ENCODE measurements at regions not wholly inside any gene's neighbourhood (a gene's known extent, or its start where the extent isn't known, plus 50 kb on each side); places are given as distances from the start of the nearest gene placed in this dataset.

GRCh38 chr15:39301589-39301999 lies 279.3 kb upstream of the THBS1 start:
- Histone ChIP-seq H3K14ac (ENCODE audit: insufficient read length) (no peak overlapping the region), H2AK5ac (ENCODE audit: low read depth, low read length) (no peak overlapping the region), H3K23me2 (ENCODE audit: low read depth, low read length) (no peaks in the 10 kb centered on the region), H2BK15ac (ENCODE audit: low read length) (no peak overlapping the region), H3K4me2 (ENCODE audit: insufficient read depth in 1 of 2, low read depth in 2 of 2, low read length in 2 of 2) (no peak overlapping the region), H3K9me3 (ENCODE audit: insufficient read depth in 2 of 2, low read depth in 1 of 2, low read length in 1 of 2) (no peaks in the 10 kb centered on the region), H3K4me3 (ENCODE audit: extremely low read depth in 1 of 4, insufficient read depth in 2 of 4, low read depth in 3 of 4, low read length in 4 of 4) (no peak overlapping the region), H2BK5ac (ENCODE audit: low read depth, low read length) (no peak overlapping the region), H2BK20ac (ENCODE audit: low read length) (no peak overlapping the region), H3K79me2 (ENCODE audit: control insufficient read depth in 1 of 2, insufficient read depth in 2 of 2, low read length in 2 of 2) (no peaks in the 10 kb centered on the region), H3K79me1 (ENCODE audit: low read depth, low read length) (no peaks in the 10 kb centered on the region), H3K27me3 (replicated peaks in 1 of 4; ENCODE audit: control insufficient read depth in 3 of 4, extremely low read depth in 1 of 4, insufficient read depth in 3 of 4, low read length in 3 of 4) (no peaks in the 10 kb centered on the region), H3K56ac (replicated peaks; ENCODE audit: insufficient read length, low read depth, low read length) (no peak overlapping the region), H4K20me1 (replicated peaks in 1 of 2; ENCODE audit: control insufficient read depth in 1 of 2, insufficient read depth in 2 of 2, low read length in 2 of 2) (no peaks in the 10 kb centered on the region), H4K5ac (ENCODE audit: insufficient read length, low read depth, low read length) (no peak overlapping the region), H3K4me1 (replicated peaks in 1 of 4; ENCODE audit: control insufficient read depth in 3 of 4, insufficient read depth in 4 of 4, low read length in 3 of 4) (no peaks in the 10 kb centered on the region), H4K91ac (replicated peaks; ENCODE audit: insufficient read length, low read length) (no peak overlapping the region), H2AFZ (ENCODE audit: low read length) (no peak overlapping the region), H3K36me3 (ENCODE audit: control insufficient read depth in 2 of 4, insufficient read depth in 4 of 4, low read length in 3 of 4) (no peaks in the 10 kb centered on the region), H3K23ac (ENCODE audit: insufficient read length) (no peak overlapping the region), H3K9ac (replicated peaks in 1 of 4; ENCODE audit: extremely low read depth in 1 of 4, low read depth in 3 of 4, low read length in 3 of 4) (no peak overlapping the region), H4K8ac (ENCODE audit: extremely low read depth, insufficient read depth, low read length) (no peak overlapping the region), H3K4ac (replicated peaks; ENCODE audit: insufficient read length, low read depth, low read length) (no peak overlapping the region), H3K18ac (ENCODE audit: extremely low read depth, low read length) (no peak overlapping the region), H3K27ac (ENCODE audit: low read depth, low read length) (no peak overlapping the region), H2BK12ac (ENCODE audit: low read depth, low read length) (no peak overlapping the region), H2BK120ac (replicated peaks; ENCODE audit: low read depth, low read length) (no peak overlapping the region)
- DNase-seq (ENCODE audit: low read depth in 1 of 2, low spot score in 2 of 2): no peak
- ChIA-PET CTCF (ENCODE audit: partially characterized antibody) (interaction anchor here (1.4 kb wide), 1 partner anchor 8 kb away, joined by 3 read pairs; no protein-coding TSS in a partner anchor), POLR2A (ENCODE audit: partially characterized antibody) (interaction anchor here (0.6 kb wide), 1 partner anchor 196 kb away, joined by 4 read pairs; no protein-coding TSS in a partner anchor)
- FAIRE-seq: no peak
- 87% methylated on average over 2 of the region's 2 CpGs; no CpG with 5 or more reads in 1 of the 2 experiments for WGBS, 2 experiments (ENCODE audit: extremely low coverage in 1 of 2, insufficient coverage in 1 of 2, insufficient read length in 1 of 2, insufficient replicate concordance in 2 of 2, low coverage in 1 of 2, low lambda C conversion rate in 2 of 2, missing lambda C conversion rate in 1 of 2)
- no peak for TF ChIP-seq RFX5 (IDR thresholded peaks at IDR 0.05; ENCODE audit: borderline replicate concordance, low read depth, low read length)
- TF ChIP-seq TAF1 (IDR thresholded peaks at IDR 0.05; ENCODE audit: low read depth, low read length): no peak
- no peak for TF ChIP-seq POLR2A (IDR thresholded peaks at IDR 0.05; ENCODE audit: control extremely low read depth in 1 of 2, low read depth in 2 of 2, low read length in 2 of 2)
- no peak for TF ChIP-seq EGR1 (IDR thresholded peaks at IDR 0.05; ENCODE audit: borderline replicate concordance, low read depth, low read length)
- TF ChIP-seq SP2 (IDR thresholded peaks at IDR 0.05; ENCODE audit: low read length): no peak
- TF ChIP-seq, protein P1, sequence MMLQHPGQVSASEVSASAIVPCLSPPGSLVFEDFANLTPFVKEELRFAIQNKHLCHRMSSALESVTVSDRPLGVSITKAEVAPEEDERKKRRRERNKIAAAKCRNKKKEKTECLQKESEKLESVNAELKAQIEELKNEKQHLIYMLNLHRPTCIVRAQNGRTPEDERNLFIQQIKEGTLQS (IDR thresholded peaks at IDR 0.05; ENCODE audit: insufficient read depth, low read depth, low read length): no peak
- TF ChIP-seq SIRT6 (IDR thresholded peaks at IDR 0.05; ENCODE audit: low read length): no peak
- TF ChIP-seq KDM4A (IDR thresholded peaks at IDR 0.05; ENCODE audit: low read depth, low read length, severe bottlenecking): no peak
- TF ChIP-seq TCF12 (IDR thresholded peaks at IDR 0.05; ENCODE audit: low read depth, low read length): no peak
- TF ChIP-seq, protein P2, sequence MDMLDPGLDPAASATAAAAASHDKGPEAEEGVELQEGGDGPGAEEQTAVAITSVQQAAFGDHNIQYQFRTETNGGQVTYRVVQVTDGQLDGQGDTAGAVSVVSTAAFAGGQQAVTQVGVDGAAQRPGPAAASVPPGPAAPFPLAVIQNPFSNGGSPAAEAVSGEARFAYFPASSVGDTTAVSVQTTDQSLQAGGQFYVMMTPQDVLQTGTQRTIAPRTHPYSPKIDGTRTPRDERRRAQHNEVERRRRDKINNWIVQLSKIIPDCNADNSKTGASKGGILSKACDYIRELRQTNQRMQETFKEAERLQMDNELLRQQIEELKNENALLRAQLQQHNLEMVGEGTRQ (IDR thresholded peaks at IDR 0.05; ENCODE audit: low read length): no peak
- no peak for TF ChIP-seq FOSL1 (IDR thresholded peaks at IDR 0.05; ENCODE audit: insufficient read depth, low read depth, low read length)
- no peak for TF ChIP-seq TAF7 (optimal IDR thresholded peaks at IDR 0.05; ENCODE audit: borderline replicate concordance, low read depth, low read length)
- no peak for TF ChIP-seq CEBPB (IDR thresholded peaks at IDR 0.05; ENCODE audit: low read depth, low read length)
- no peak for TF ChIP-seq NRF1 (IDR thresholded peaks at IDR 0.05; ENCODE audit: low read depth, low read length)
